NCI-H2196 treated with DMSO at 0.1 percent for 48 hours (cell line): ENCODE measurements at regions not wholly inside any gene's neighbourhood (a gene's known extent, or its start where the extent isn't known, plus 50 kb on each side); places are given as distances from the start of the nearest gene placed in this dataset.

Experiments
- DNase-seq: peaks from one replicate; lab custom pipeline; 2025; ENCODE audit not compliant: unreplicated experiment; lab: John Stamatoyannopoulos, UW

GRCh38 chr4:30429813-30430761 lies 290.1 kb upstream of the PCDH7 start:
- DNase-seq, result no peak

DNA sequence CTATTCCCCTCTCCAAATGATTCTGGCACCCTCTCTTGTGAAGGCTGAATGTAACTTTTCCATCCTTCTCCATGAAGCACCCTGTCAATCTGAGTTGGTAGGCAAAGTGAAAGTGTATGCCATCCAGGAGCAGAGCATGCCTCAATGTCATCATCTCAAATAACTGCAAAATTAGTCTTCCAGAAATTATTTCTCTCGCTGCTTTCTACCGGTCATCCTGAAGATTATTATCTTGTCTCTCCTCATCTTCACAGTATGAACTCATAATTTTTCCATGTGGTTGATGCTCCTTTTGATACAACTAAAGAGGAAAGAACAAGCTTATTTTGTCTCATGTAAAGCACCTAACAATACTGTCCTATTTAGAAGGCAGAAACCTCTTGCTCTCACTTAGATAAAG lies 285.5 kb upstream of the PCDH7 start:
- no peak for DNase-seq

GRCh38 chr4:30436394-30436793 lies 283.8 kb upstream of the PCDH7 start:
- DNase-seq, result no peak

GRCh38 chr4:30437316-30437715 lies 282.9 kb upstream of the PCDH7 start:
- DNase-seq, result no peak

GRCh38 chr4:30443289-30443688 lies 276.9 kb upstream of the PCDH7 start:
- no peak for DNase-seq

DNA sequence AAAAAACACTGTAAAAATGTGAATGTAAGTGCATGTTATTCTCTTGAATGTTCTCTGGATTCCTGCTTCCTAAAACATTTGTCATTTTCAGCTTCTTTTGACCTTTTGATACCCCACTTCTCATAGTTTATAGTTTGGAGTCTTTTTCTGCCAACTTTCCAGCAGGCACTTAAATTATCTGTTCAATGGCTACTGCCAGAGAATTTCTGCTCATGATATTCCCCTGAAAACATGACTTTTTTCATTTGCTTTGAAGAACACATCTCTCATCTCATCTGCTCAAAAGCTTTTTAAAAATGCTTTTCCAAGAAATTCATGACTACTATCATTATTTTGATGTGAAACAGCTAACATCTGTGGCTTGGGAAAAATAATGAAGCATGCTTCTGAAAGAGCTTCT lies 269.7 kb upstream of the PCDH7 start:
- no peak for DNase-seq

DNA sequence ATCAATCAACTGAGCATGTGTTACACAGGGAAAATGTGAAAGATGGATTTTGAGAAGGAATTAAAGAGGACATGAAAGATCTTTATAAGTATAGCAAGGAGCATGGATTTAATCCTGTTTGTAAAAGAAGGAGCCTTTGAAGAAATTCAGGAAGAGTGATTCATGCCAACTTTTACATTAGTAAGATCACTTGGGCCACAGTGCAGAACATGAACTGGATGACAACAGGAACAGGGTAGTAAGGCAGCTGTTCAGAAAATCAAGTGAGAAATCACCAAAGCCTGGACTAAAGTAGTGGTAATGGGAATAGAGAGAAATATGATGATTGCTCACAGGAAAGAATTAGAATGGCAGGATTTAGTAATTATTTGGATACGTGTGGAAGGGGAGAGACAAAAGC lies 265.7 kb upstream of the PCDH7 start:
- no peak for DNase-seq

DNA sequence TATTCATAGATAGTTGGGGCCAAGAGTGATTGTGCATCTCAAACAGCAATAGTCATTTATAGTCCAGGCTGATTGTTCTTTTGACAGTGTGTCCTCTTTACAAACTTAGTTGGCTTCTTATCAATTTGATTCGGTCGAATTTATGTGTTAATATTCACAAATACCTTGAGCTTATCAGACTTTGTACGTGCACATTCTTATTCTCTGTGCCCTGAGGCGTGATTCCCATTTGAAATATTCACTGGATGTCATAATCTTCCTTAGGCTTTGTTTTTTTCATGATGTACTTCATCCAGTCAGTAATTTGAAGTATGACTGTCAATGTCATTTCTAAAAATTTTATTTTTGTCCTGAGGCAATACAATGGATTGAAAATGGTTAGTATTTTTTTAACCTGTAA lies 263.5 kb upstream of the PCDH7 start:
- no peak for DNase-seq

DNA sequence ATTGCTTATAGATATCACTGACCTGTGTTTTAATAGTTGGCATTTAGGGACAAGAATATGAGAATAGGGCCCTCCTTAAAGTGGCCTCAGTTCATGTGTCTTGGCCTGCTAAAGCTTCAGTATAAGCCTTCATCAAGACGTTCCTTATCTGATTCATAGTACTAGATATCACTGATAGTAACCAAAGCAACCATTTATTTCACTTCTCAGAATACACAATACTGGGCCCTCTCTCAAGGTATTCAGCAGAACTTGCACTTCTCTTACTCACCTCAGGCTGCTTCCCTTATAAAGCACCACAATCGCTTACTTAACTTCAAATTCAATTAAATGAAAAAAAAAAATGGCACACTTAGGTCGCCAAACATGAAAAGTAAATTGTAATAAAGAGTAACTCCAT lies 259.4 kb upstream of the PCDH7 start:
- DNase-seq, result no peak

DNA sequence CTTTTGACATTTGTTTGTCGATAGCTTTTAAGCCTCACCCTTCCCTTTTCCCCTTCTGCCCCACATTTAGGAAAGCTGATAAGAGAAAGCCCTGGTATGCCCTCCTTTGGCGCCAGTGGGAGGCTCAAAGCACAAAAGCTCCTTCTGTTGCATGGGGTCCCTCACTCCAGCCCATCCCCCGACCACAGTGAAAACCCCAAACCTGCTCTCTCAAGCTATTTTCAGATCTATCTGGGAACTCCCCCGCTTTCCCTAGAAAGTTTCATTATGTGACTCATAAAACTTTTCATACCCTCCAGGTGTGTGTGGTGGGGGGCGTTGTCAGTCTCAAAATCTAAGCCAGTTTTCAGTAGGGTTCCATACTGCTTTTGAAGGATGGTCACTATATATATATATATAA lies 259.0 kb upstream of the PCDH7 start:
- DNase-seq, result no peak

DNA sequence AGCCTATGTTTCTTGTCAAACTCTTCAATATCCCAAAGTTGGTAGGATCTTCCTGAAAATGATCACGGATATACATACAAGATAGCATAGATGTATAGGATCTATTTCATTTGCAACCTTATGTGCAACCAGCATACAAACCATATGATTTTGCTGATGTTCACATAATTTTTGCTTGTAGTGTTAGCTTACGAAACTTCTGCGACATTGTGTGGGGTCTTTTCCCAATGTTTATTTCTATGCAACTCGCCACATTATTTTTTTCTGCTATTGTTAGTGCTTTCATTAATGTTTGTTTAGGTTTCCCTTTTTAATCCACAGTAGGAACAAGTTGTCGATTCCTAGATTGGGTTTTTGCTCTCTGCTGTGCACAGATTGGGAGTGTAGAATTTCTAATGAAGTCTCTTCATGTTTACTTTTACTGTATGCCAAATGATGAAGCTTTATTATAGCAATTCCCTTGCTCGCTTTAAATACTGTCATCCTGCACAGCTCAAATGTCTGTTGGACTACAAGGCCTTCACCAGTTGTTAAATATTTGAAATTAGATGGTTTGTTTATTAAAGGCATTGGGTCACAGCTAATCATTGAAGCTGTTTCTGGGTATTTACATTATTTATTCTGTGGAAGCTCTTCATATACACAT lies 257.6 kb upstream of the PCDH7 start:
- DNase-seq, result no peak

GRCh38 chr4:30471861-30472260 lies 248.3 kb upstream of the PCDH7 start:
- no peak for DNase-seq

DNA sequence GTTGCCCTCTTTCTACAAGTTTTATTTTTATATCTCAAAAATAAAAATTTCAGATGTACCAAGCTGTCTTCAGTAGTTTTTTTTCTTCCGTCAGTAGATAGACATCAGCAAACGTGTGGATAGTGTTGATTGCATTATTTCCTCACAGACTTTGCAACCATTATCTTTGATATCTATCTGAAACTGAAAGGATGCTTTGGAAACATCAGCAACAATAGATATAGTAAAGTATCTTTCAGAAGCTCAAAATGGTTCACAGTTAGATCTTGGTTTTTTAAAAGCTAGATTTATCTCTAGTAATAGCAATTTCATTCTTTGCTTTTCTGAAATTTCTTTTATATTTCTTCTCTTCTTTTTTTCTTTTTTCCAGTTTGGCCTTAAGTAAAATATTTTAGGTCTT lies 246.9 kb upstream of the PCDH7 start:
- DNase-seq, result no peak

DNA sequence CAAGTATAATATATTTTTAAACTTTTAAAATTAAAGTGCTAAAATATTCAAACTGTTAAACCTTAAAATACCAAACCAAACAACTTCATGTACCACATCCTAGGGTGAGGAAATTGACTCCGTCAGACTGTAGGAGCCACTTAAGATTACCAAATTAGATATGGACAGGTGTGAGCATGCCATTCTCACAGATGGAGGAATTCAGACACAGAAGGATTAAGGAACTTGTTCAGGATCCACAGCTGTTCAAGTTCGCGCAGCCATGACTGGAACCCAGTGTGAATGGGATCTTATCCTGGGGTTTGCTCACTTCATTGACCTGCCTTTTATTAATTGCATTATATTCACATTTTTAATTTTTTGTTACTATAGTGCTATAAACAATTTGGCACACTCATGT lies 224.9 kb upstream of the PCDH7 start:
- no peak for DNase-seq

GRCh38 chr4:30495651-30496310 lies 224.4 kb upstream of the PCDH7 start:
- DNase-seq, result no peak

DNA sequence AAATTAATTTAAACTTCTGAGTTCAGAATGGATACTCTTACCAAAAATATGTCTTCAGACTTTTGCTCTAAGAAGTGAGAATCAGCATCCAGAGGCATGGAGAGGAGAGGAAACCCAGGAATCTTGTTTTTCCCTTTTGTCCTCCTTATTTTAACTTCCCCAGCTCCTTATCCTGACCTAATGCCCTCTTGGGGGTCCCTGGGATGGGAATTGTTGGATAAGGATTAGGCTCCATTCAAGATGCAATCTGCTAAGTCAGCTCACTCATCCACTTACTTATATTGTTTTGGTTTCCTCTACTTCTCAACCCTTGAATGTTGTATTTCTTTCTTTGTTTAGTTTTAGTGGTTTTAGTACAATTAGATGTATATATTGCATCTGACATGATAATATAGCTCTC lies 208.4 kb upstream of the PCDH7 start:
- no peak for DNase-seq

DNA sequence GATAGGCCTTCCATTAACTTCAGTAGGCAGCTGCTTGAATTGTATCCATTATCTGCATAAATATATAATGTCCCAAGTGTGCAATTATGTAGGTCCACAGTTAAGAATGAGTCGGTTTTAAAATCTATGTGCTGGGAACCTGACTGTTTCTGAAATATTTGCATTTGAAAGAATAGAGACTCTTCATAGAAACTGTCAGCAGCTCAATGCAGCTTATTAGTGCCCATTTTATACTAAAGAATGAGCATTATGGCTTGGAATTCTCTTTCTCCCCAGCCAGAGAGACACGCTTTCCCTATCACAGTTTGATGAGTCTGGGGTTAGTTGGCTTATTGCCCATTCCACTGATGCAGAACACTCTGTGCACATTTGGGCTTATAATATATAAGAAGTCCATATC lies 202.0 kb upstream of the PCDH7 start:
- DNase-seq, result no peak

DNA sequence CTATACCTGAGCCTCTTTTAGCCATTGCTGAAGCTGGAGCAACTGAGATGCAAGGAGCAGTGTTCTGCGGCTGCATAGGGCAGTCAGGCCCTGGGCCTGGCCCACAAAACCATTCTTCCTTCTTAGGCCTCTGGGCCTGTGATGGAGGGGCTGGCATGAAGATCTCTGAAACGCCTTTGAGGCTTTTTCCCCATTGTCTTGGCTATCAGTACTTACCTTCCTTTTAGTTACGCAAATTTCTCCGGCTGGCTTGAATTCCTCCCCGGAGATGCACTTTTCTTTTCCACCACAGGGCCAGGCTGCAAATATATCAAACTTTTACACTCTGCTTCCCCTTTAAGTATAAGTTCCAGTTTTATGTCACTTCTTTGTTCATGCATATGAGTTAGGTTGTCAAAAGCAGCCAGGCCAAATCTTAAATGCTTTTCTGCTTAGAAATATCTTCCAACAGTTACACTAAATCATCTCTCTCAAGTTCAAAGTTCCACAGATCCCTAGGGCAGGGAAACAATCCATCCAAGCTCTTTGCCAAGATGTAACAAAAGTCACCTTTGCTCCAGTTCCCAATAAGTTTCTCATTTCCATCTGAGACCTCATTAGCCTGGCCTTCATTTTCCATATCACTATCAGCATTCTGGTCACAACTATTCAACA lies 194.4 kb upstream of the PCDH7 start:
- no peak for DNase-seq

DNA sequence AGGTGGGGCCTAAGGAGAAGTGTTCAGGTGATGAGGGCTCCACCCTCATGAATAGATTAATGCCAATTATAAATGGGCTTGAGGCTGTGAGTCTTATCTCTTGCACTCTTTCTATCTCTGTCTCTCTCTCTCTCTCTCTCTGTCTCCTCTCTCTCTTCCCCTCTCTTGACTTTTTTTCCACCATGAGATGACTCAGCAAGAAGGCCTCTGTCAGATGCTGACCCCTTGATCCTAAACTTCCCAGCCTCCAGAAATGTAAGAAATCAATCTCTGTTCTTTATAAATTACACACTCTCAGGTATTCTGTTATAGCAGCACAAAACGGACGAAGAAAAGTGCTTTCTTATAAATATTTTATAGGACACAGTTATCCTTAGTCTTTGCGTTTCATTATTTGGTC lies 184.9 kb upstream of the PCDH7 start:
- no peak for DNase-seq

DNA sequence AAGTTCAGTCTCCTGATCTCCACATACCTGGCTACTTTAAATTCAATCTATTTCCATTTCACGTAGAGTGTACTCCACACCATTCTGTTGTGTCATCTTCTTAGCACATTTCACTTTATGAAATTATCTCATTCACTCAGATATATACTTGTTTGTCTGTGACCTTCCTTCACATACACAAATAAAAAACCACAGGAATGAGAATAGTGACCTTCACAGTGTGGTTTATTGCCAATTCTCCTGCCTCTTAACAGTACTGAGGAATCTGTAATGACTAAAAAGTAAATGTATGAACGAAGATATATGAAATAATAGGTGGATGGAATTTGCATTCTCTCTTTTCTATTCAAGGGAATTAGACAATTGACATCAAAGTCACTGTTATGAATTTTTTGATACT lies 183.9 kb upstream of the PCDH7 start:
- DNase-seq, result no peak

GRCh38 chr4:30537456-30537855 lies 182.7 kb upstream of the PCDH7 start:
- no peak for DNase-seq

GRCh38 chr4:30538794-30539193 lies 181.4 kb upstream of the PCDH7 start:
- no peak for DNase-seq
